ENCODE measurements at regions not wholly inside any gene's neighbourhood (a gene's known extent, or its start where the extent isn't known, plus 50 kb on each side); places are given as distances from the start of the nearest gene placed in this dataset.
"Not testable (repeated sequence)": the region's sequence is repeated elsewhere in the genome, so short reads cannot be mapped to it uniquely, and the experiment has no call there.

- no peak for DNase-seq (ENCODE audit: low read depth)
These were observed 382.6 kb downstream of the RAD51AP2 start for GRCh38 chr2:17135619-17136018.

- no peak for DNase-seq (ENCODE audit: low read depth)
These were observed 385.1 kb downstream of the RAD51AP2 start for GRCh38 chr2:17133052-17133671.

- not testable (repeated sequence) for DNase-seq (ENCODE audit: low read depth)
These were observed 387.6 kb downstream of the RAD51AP2 start for GRCh38 chr2:17130627-17131026.

GRCh38 chr2:17125989-17126620, 392.1 kb downstream of the RAD51AP2 start:
- no peak for DNase-seq (ENCODE audit: low read depth)

- no peak for DNase-seq (ENCODE audit: low read depth)
These were observed 393.5 kb downstream of the RAD51AP2 start for GRCh38 chr2:17124575-17125318.

- DNase-seq (ENCODE audit: low read depth), result peak; percentile 7
These were observed 395.2 kb downstream of the RAD51AP2 start for GRCh38 chr2:17122887-17123501.

GRCh38 chr2:17115466-17115865, 402.8 kb downstream of the RAD51AP2 start:
- DNase-seq (ENCODE audit: low read depth), result no peak

- no peak for DNase-seq (ENCODE audit: low read depth)
These were observed 403.2 kb downstream of the RAD51AP2 start for GRCh38 chr2:17115042-17115441.

GRCh38 chr2:17107871-17108270, 410.4 kb downstream of the RAD51AP2 start:
- DNase-seq (ENCODE audit: low read depth), result no peak

- peak; percentile 37 for DNase-seq (ENCODE audit: low read depth)
These were observed 411.1 kb downstream of the RAD51AP2 start for GRCh38 chr2:17107151-17107550.

GRCh38 chr2:17106418-17106817, 411.8 kb downstream of the RAD51AP2 start:
- DNase-seq (ENCODE audit: low read depth), result no peak

- DNase-seq (ENCODE audit: low read depth), result peak; percentile 62
These were observed 413.8 kb downstream of the RAD51AP2 start for GRCh38 chr2:17104454-17104853.

- peak; percentile 24 for DNase-seq (ENCODE audit: low read depth)
These were observed 416.6 kb downstream of the RAD51AP2 start for GRCh38 chr2:17101596-17101995.

- DNase-seq (ENCODE audit: low read depth), result peak; percentile 28
These were observed 417.1 kb downstream of the RAD51AP2 start for GRCh38 chr2:17101091-17101490.

- DNase-seq (ENCODE audit: low read depth), result no peak
These were observed 422.9 kb downstream of the RAD51AP2 start for GRCh38 chr2:17095340-17095739.

- no peak for DNase-seq (ENCODE audit: low read depth)
These were observed 424.5 kb downstream of the RAD51AP2 start for GRCh38 chr2:17093712-17094111.

GRCh38 chr2:17086990-17087389, 421.4 kb upstream of the CYRIA start:
- DNase-seq (ENCODE audit: low read depth), result no peak

GRCh38 chr2:17085546-17086202, 420.0 kb upstream of the CYRIA start:
- no peak for DNase-seq (ENCODE audit: low read depth)

- DNase-seq (ENCODE audit: low read depth), result peak; percentile 28
These were observed 419.2 kb upstream of the CYRIA start for GRCh38 chr2:17084877-17085276.

GRCh38 chr2:17083902-17084301, 418.3 kb upstream of the CYRIA start:
- DNase-seq (ENCODE audit: low read depth), result peak; percentile 66

GRCh38 chr2:17079262-17079661, 413.6 kb upstream of the CYRIA start:
- DNase-seq (ENCODE audit: low read depth), result no peak

GRCh38 chr2:17076533-17076932, 410.9 kb upstream of the CYRIA start:
- DNase-seq (ENCODE audit: low read depth), result no peak

Data from RPMI7951 (cell line).